ENCODE measurements at regions not wholly inside any gene's neighbourhood (a gene's known extent, or its start where the extent isn't known, plus 50 kb on each side); places are given as distances from the start of the nearest gene placed in this dataset.
"Not testable (repeated sequence)": the region's sequence is repeated elsewhere in the genome, so short reads cannot be mapped to it uniquely, and the experiment has no call there.

- no peak for DNase-seq
Observed at GRCh38 chr10:20614911-20615310, 282.2 kb downstream of the NEBL start.

GRCh38 chr10:20608503-20608902, 288.6 kb downstream of the NEBL start:
- DNase-seq, result no peak

DNA sequence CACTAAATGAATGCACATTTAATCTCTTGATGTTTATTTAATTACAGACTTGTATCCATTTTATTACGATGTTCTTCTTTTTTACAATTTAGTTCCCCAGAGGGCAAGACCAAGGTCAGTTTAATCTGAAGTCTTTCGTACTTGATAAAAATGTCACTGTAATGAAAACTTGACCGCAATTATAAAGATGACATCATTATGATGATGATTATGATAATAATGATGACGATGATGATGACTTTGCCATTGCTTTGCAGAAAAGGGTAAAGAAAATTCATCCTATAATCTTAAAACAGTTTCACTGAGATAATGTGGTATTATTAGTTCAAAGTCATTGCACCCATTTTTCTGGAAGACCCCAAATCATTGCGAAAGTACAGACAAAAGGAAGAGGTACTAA, 290.1 kb downstream of the NEBL start:
- no peak for DNase-seq

- no peak for DNase-seq
Observed at GRCh38 chr10:20601941-20602461, 295.1 kb downstream of the NEBL start.

DNA sequence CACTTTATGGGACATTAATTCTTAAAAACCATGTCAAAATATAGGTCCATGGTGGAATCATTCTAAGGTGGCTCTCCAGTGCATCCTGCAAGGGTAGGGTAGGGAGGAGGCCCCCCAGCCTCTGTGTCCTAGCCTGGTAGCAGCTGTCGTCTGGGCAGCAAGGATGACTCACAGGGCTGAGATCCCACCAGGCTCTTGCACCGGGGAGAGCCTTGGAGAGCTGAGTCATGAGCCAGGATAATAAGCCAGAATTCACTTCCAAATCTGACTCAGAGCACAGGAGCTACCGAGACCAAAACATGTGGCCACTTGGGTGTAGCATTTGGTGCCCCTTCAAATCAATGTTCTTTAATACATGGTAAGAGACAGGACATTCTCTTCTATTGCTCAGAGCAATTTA, 298.5 kb downstream of the NEBL start:
- DNase-seq, result peak; percentile 94

DNA sequence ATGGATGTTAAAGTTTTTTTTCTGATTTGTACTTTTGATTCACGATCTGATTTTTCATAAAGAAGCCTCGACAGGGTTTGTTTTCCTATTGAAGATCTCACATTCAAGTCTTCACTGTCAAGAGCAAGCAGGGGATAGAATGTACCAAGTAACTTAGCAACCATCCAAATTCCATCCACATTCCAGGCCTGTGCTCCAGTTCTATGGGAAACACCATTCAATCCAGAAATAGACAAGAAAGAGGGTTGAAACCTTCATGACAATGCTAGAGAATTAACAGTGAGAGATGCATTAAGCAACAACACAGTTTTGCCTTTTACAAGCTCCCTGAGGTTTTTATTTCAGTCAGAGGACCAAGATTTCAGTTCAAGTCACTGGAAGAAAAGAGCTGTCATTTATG, 300.2 kb downstream of the NEBL start:
- peak; percentile 69 for DNase-seq

DNA sequence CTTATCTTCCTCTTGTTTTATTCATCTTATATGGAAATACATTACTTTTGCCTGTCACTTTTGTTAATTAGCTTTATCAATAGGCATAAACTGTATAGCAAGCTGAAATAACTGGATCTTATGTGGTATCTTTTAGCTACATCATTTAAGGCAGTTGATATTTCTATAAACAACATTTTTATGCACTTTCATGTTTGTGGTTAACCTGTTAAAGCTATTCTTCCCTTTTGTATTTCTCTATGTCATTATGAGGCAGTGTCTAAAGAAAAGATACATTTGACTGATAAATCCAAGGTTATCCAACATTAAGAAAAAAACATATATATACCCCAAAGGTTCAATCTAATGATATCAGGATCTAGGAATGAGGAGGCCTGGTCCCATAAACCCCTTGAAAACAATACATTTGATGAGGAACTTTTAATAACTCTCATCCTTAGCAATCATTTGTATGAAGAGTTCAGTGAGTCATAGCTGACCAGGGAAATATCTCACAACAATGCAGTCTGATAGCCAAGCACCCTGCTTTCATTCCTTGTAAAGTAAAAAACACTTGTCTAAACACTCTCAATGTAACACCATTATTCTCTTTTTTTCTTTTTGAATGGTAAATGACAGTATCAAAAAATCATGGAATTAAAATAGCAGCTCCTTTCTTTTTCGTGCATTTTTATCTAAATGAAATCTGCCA, 300.9 kb downstream of the NEBL start:
- peak; percentile 40 for DNase-seq

- peak; percentile 57 for DNase-seq
Observed at GRCh38 chr10:20593649-20594048, 303.5 kb downstream of the NEBL start.

- no peak for DNase-seq
Observed at GRCh38 chr10:20582041-20582440, 315.1 kb downstream of the NEBL start.

GRCh38 chr10:20573924-20574323, 323.2 kb downstream of the NEBL start:
- no peak for DNase-seq

DNA sequence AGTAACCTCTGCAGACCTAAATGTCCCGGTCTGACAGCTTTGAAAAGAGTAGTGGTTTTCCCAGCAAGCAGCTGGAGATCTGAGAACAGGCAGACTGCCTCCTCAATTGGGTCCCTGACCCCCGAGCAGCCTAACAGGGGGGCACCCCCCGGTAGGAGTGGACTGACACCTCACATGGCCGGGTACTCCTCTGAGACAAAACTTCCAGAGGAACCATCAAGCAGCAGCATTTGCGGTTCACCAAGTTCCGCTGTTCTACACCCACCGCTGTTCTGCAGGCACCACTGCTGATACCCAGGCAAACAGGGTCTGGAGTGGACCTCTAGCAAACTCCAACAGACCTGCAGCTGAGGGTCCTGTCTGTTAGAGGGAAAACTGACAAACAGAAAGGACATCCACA, 341.1 kb downstream of the NEBL start:
- DNase-seq, result not testable (repeated sequence)

DNA sequence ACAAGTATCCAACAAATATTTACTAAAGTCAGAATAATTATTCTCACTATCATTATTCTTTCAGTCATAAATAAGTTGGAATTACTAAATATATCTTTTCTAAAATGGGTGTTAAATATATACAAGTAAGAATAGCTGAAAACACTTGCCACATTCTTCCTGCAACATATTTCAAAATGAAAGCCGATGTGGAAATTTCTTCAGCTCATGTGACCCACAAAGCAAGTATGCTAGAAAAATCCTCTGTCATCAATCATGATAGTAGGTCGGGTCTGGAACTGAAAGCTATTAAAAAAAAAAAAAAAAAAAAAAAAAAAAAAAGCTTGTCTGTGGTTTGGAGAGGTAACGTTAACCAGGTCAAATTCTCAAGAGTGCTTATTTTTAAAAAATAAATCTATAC, 344.7 kb downstream of the NEBL start:
- peak; percentile 16 for DNase-seq

DNA sequence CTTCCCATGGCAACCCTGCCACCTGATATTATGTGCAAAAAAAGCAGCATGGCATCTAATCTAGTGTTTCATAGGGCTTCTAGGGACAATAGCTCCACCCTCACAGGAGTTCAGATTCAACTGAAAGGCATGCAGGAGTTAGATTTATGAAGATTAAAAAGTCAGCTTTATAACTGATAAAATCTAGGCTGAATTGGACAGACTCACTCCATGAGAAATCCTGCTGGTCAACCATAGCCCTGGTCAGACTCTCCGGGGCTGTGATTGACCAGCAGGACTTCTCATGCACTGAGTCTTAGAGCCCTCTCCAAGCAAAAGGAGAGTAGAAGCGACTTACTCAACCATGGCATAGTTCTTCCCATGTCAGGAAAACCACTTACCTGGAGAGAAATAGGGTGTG, 345.4 kb downstream of the NEBL start:
- DNase-seq, result no peak

DNA sequence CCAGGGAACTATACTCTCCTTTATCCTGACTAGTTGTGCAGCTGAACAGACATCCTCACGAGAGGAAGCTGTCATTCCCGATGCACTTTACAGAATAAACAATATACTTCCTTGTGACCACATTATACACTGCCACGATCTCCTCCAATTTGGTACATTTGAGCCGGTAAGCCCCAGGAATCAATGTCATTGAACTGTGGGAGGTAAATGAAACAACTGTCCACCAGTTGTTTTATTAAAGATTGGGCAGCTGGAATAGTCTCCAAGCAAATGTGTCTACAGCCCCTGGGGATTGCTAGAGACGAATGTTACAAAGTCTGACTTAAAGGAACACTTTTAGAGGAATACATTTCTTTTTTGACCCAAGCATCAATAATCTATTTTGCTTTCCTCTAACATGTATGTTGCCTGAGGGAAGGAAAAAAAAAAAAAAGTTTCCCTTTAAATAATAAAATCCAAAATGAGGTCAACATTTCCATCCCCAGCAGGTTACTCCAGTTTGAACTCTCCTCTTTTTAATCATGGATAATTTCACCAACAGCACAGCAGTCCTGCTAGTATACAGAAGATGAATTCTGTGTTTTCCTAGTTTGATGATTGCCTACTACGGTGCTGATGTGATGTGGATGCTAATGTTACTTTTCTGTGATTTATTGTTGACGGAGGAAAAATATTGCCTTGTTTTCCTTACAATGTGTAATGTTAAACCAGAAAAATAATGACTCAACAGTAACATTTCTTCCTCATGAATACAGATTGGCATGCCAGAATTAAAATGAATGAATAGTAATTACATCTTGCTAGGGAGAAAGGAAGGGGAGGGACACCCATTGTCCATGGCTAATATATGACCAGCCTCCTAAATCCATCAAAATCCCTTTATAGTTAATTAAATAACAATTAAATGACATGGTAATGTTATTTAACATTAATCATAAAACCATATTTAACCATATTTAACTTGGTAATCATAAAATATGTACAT, 360.9 kb downstream of the NEBL start:
- no peak for DNase-seq

- not testable (repeated sequence) for DNase-seq
Observed at GRCh38 chr10:20531241-20531883, 365.7 kb downstream of the NEBL start.

GRCh38 chr10:20521186-20521585, 375.9 kb downstream of the NEBL start:
- DNase-seq, result no peak

GRCh38 chr10:20515654-20516053, 381.5 kb downstream of the NEBL start:
- no peak for DNase-seq

DNA sequence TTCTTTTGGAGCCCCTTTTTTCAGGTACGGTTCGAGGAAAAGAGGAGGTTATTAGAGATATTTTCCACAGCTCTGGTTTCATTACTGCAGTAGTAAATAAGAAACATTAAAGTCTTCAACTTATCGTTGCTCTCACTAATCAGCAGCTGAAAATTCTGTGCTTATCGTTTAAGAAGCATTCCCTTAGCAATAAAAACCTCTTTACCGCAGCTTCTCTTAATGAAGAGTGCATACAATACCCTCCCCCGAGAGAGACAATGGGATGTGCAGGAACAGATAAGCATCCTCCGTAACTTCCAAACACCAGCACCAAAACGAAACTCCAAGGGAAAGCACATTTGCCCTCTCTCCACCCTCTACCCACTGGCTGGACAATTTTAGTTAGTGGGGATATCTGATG, 384.5 kb downstream of the NEBL start:
- no peak for DNase-seq

- DNase-seq, result no peak
Observed at GRCh38 chr10:20508921-20509320, 388.2 kb downstream of the NEBL start.

DNA sequence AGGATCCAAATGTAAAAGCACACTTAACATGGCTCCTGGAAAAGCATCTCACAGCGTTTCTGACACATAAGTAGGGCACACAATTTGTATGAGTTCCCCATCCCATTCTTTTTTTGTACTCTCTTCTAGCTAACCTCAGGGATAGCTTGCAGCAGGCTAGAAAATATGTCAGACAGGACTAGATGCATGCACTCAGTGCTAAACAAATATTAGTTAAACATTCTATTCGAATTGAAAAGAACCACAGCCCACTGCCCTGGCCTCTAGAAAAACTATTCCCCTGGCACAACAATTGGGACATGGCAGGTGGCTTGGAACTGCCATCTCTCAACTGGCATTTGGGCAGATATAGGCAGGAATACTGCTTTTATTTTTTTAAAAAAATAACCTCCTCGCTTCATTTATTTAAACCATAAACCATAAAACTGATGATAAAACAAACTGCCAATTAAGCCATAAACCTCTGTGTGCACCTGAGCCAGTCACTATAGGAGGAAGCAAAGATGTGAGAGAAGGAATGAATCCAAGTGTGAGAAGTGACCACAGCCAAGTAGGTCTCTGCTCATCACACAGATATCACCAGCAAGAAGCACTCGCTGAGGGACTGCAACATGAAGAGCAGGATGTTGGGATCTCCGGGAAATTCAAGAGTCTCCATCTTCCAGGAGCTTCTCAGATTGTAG, 394.1 kb downstream of the NEBL start:
- no peak for DNase-seq

GRCh38 chr10:20494474-20494873, 402.6 kb downstream of the NEBL start:
- peak; percentile 13 for DNase-seq

DNA sequence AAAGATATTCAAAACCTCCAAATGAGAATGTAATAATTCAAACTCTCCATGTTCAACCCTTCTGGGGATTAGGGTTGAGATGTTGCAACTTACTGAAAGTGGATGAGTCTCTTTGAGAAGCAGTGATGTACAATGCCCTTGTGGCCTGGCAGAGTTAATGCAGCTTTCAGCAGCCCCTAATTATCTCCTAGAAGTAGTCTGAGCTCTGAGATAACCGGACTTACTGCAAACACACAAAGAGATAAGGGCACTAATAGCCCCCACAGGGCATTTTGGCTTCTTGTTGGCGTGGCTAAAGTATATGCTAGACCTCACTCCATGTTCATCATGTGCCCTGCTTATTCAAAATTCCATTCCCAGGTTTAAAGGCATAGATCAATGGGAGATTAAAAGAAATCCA, 404.7 kb downstream of the NEBL start:
- peak; percentile 5 for DNase-seq

Measured in fibroblast of skin of abdomen (primary cell).